ENCODE measurements at regions not wholly inside any gene's neighbourhood (a gene's known extent, or its start where the extent isn't known, plus 50 kb on each side); places are given as distances from the start of the nearest gene placed in this dataset.

- no peaks in the 10 kb centered on the region for H3K36me3 ChIP-seq
- no peak for DNase-seq (ENCODE audit: low spot score in 2 of 2)
- H3K4me1 ChIP-seq: no peaks in the 10 kb centered on the region
- H3K27me3 ChIP-seq: no peaks in the 10 kb centered on the region
- 75 to 80% methylated on average over 11 of the region's 11 CpGs for WGBS, 2 donors
- no peak overlapping the region for H3K27ac ChIP-seq
- H3K9me3 ChIP-seq: no peaks in the 10 kb centered on the region
- H3K4me3 ChIP-seq: no peak overlapping the region
- TF ChIP-seq POLR2A (IDR thresholded peaks at IDR 0.05) (no peak), CTCF (IDR thresholded peaks at IDR 0.05) (no peak), EP300 (IDR thresholded peaks at IDR 0.05) (no peak)
These were observed 114.8 kb upstream of the RFLNA start for GRCh38 chr12:124179936-124180607.

DNA sequence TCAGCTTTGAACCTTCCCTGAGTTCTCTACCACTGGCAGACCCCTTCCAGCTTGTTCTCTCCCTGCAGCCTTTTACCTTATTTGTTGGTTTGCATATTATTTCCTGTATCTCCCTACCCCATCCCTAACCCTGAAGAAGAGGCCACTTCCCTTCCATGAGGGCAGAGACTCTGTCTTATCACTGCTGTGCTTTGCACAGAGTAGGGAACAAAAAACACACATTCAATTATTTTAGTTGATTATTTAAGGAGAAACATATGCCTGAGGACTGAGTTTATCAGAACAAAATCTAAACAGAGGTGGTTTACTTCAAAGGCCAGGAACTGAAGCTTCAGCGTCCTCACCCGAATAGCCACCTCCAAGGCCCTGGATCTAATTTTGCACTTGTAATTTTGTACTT is 111.7 kb upstream of the RFLNA start:
- Histone ChIP-seq H3K4me3 (no peak overlapping the region), H3K27ac (no peak overlapping the region), H3K9me3 (no peaks in the 10 kb centered on the region), H3K4me1 (peaks cover 0 to 5% (median 0%) of the 10 kb centered on the region in 4 donors), H3K27me3 (no peaks in the 10 kb centered on the region), H3K36me3 (no peaks in the 10 kb centered on the region)
- DNase-seq (ENCODE audit: low spot score in 2 of 2): no peak
- TF ChIP-seq CTCF (IDR thresholded peaks at IDR 0.05): no peak
- TF ChIP-seq EP300 (IDR thresholded peaks at IDR 0.05): no peak
- TF ChIP-seq POLR2A (IDR thresholded peaks at IDR 0.05): no peak
- 45 to 91% methylated on average over 2 of the region's 2 CpGs for WGBS, 2 donors

DNA sequence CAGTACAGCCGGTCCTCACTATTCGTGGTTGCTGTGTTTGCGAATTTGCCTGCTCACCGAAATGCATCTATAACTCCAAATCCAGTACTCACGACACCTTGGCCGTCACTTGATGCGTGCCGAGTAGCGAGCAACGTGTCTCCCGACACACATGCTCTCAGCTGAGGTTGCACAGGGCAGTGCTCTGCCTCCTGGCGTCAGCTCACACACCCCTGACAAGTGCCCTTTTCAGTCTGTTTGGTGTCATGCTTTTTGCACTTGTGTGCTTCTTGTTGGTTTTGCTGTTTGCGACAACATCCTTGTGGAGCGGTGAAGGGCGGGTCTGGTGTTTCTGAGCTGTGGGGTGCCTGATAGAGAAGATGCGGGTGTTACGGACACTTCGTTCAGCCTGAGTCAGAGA is 110.4 kb upstream of the RFLNA start:
- no peak for TF ChIP-seq POLR2A (IDR thresholded peaks at IDR 0.05)
- no peak for TF ChIP-seq CTCF (IDR thresholded peaks at IDR 0.05)
- no peak for TF ChIP-seq EP300 (IDR thresholded peaks at IDR 0.05)
- no peak for DNase-seq (ENCODE audit: low spot score in 2 of 2)
- no peak overlapping the region for H3K4me3 ChIP-seq
- H3K4me1 ChIP-seq: peaks cover 0 to 15% (median 0%) of the 10 kb centered on the region in 4 donors
- H3K9me3 ChIP-seq: no peaks in the 10 kb centered on the region
- no peaks in the 10 kb centered on the region for H3K27me3 ChIP-seq
- WGBS, 2 donors: 81 to 85% methylated on average over 18 of the region's 18 CpGs
- H3K27ac ChIP-seq: no peak overlapping the region
- H3K36me3 ChIP-seq: no peaks in the 10 kb centered on the region

GRCh38 chr12:124185971-124186686 is 108.8 kb upstream of the RFLNA start:
- Histone ChIP-seq H3K27me3 (no peaks in the 10 kb centered on the region), H3K36me3 (no peaks in the 10 kb centered on the region), H3K9me3 (no peaks in the 10 kb centered on the region), H3K27ac (no peak overlapping the region), H3K4me3 (no peak overlapping the region), H3K4me1 (peaks cover 0 to 15% (median 0%) of the 10 kb centered on the region in 4 donors)
- 66 to 76% methylated on average over 15 of the region's 15 CpGs for WGBS, 2 donors
- DNase-seq (ENCODE audit: low spot score in 2 of 2): no peak
- TF ChIP-seq EP300 (IDR thresholded peaks at IDR 0.05) (no peak), CTCF (IDR thresholded peaks at IDR 0.05) (no peak), POLR2A (IDR thresholded peaks at IDR 0.05) (no peak)

DNA sequence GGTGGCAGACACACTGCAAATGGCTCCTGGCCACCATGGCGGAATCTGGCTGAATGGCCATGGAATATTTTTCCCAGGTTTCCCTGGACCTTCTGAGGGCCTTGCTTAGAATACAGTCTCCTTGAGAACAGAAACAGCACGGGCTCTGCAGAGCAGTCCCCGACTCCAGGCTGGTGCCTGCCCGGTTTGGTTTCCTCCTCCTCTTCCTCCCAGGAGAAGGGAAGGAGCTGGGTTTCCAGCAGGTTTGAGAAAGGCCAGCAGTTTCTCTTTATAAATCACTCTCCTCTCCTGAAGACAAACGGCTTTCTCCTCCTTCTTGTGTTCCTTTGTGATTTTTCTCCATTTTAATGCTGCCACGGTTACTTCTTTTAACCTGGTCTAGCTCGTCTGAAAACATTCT is 106.8 kb upstream of the RFLNA start:
- H3K9me3 ChIP-seq: no peaks in the 10 kb centered on the region
- no peaks in the 10 kb centered on the region for H3K36me3 ChIP-seq
- DNase-seq (ENCODE audit: low spot score in 2 of 2): no peak
- H3K4me1 ChIP-seq: peaks cover 0 to 15% (median 0%) of the 10 kb centered on the region in 4 donors
- no peak overlapping the region for H3K4me3 ChIP-seq
- TF ChIP-seq POLR2A (IDR thresholded peaks at IDR 0.05) (no peak), CTCF (IDR thresholded peaks at IDR 0.05) (no peak), EP300 (IDR thresholded peaks at IDR 0.05) (no peak)
- 59 to 71% methylated on average over 7 of the region's 7 CpGs for WGBS, 2 donors
- no peaks in the 10 kb centered on the region for H3K27me3 ChIP-seq
- no peak overlapping the region for H3K27ac ChIP-seq

Measured in tibial nerve (tissue), 4 donors.